C4-2B (cell line): ENCODE measurements at regions not wholly inside any gene's neighbourhood (a gene's known extent, or its start where the extent isn't known, plus 50 kb on each side); places are given as distances from the start of the nearest gene placed in this dataset.

ENCODE experiments used
- CTCF ChIP-seq: fragments of 450-650 bp; conservative IDR thresholded peaks from 2 replicates; pipeline ENCODE4 v1.5.1; 2017; ENCODE audit warnings: mild to moderate bottlenecking
- ZFX ChIP-seq: fragments of 450-650 bp; IDR thresholded peaks from 2 replicates; pipeline ENCODE4 v1.6.1; 2017

- no peak for TF ChIP-seq CTCF
- TF ChIP-seq ZFX, result no peak
These were observed 437.1 kb downstream of the PLPP3 start for GRCh38 chr1:56142301-56142700.
